HEK293T (cell line): ENCODE measurements at regions not wholly inside any gene's neighbourhood (a gene's known extent, or its start where the extent isn't known, plus 50 kb on each side); places are given as distances from the start of the nearest gene placed in this dataset.

Experiments
- CTCF ChIA-PET: fragments of 350-600 bp; formaldehyde crosslinking; extraction: SDS; loops from one replicate; lab custom pipeline; 2021; ENCODE audit warnings: antibody characterized with exemption, inconsistent platforms; lab: Yijun Ruan, JAX
- POLR2A ChIA-PET: fragments of 350-600 bp; formaldehyde crosslinking; extraction: SDS; loops from one replicate; lab custom pipeline; 2020; ENCODE audit warnings: antibody characterized with exemption, inconsistent platforms; lab: Yijun Ruan, JAX
- DNase-seq: peaks from one replicate; pipeline ENCODE4 v3.0.0; 2012; ENCODE audit warnings: mixed read lengths; ENCODE audit errors: extremely low spot score
- ARNT ChIP-seq: fragments of 450-650 bp; IDR thresholded peaks from 2 replicates; pipeline ENCODE4 v1.6.1; 2017; ENCODE audit warnings: mild to moderate bottlenecking
- BHLHE40 ChIP-seq: fragments of 450-650 bp; IDR thresholded peaks from 2 replicates; pipeline ENCODE4 v1.6.1; 2016; ENCODE audit warnings: mild to moderate bottlenecking, moderate library complexity, borderline replicate concordance
- CTBP1 ChIP-seq: fragments of 450-650 bp; IDR thresholded peaks from 2 replicates; pipeline ENCODE4 v1.6.1; 2016; ENCODE audit warnings: borderline replicate concordance
- ELF4 ChIP-seq: fragments of 450-650 bp; IDR thresholded peaks from 2 replicates; pipeline ENCODE4 v1.6.1; 2017; ENCODE audit warnings: antibody characterized with exemption
- FOXA1 ChIP-seq: fragments of 450-650 bp; IDR thresholded peaks from 2 replicates; pipeline ENCODE4 v1.6.1; 2016; ENCODE audit warnings: mild to moderate bottlenecking
- FOXK2 ChIP-seq: fragments of 450-650 bp; IDR thresholded peaks from 2 replicates; pipeline ENCODE4 v1.6.1; 2016; ENCODE audit warnings: mild to moderate bottlenecking
- FOXM1 ChIP-seq: fragments of 450-650 bp; IDR thresholded peaks from 2 replicates; pipeline ENCODE4 v1.6.1; 2017; ENCODE audit warnings: mild to moderate bottlenecking, borderline replicate concordance
- HDGF ChIP-seq: fragments of 450-650 bp; IDR thresholded peaks from 2 replicates; pipeline ENCODE4 v1.6.1; 2017; ENCODE audit warnings: antibody characterized with exemption, borderline replicate concordance
- L3MBTL2 ChIP-seq: fragments of 450-650 bp; conservative IDR thresholded peaks from 2 replicates; pipeline ENCODE4 v1.6.1; 2016; ENCODE audit warnings: mild to moderate bottlenecking
- LEF1 ChIP-seq: fragments of 450-650 bp; IDR thresholded peaks from 2 replicates; pipeline ENCODE4 v1.6.1; 2017; ENCODE audit warnings: mild to moderate bottlenecking, borderline replicate concordance
- NFRKB ChIP-seq: fragments of 450-650 bp; IDR thresholded peaks from 2 replicates; pipeline ENCODE4 v1.6.1; 2016; ENCODE audit warnings: mild to moderate bottlenecking, moderate library complexity
- SP1 ChIP-seq: fragments of 450-650 bp; IDR thresholded peaks from 2 replicates; pipeline ENCODE4 v1.6.1; 2017
- SUZ12 ChIP-seq: fragments of 450-650 bp; IDR thresholded peaks from 2 replicates; pipeline ENCODE4 v1.6.1; 2016; ENCODE audit warnings: mild to moderate bottlenecking
- TARDBP ChIP-seq: fragments of 450-650 bp; IDR thresholded peaks from 2 replicates; pipeline ENCODE4 v1.6.1; 2016
- ZNF384 ChIP-seq: fragments of 450-650 bp; IDR thresholded peaks from 2 replicates; pipeline ENCODE4 v1.6.1; 2016
- TF ChIP-seq, protein P1 (sequence below): fragments of 450-650 bp; IDR thresholded peaks from 2 replicates; pipeline ENCODE4 v1.6.1; 2016

DNA sequence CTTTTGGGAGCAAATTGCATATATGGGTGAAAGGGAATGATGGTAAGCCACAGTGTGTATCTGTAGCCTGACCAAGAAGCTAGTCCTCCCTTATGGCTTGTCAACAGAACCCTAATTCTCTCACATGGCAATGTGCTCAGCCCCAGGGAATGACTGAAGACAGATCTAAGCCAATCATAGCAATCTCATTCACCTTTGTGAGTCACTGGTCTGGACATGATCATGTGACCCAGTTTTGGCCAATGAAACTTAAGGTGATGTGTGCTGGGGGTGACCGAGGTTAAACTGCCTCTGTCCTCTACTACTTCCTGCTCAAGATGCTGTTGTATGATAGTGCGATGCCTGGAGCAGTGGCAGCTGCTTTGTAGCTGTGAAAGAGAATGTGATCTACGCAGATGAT lies 491.2 kb upstream of the HS6ST1 start:
- no peak for DNase-seq
- ChIA-PET POLR2A (no interaction called here), CTCF (no interaction called here)
- TF ChIP-seq LEF1, result no peak
- TF ChIP-seq SUZ12, result no peak
- TF ChIP-seq SP1, result no peak
- TF ChIP-seq HDGF, result no peak
- TF ChIP-seq, protein P1, sequence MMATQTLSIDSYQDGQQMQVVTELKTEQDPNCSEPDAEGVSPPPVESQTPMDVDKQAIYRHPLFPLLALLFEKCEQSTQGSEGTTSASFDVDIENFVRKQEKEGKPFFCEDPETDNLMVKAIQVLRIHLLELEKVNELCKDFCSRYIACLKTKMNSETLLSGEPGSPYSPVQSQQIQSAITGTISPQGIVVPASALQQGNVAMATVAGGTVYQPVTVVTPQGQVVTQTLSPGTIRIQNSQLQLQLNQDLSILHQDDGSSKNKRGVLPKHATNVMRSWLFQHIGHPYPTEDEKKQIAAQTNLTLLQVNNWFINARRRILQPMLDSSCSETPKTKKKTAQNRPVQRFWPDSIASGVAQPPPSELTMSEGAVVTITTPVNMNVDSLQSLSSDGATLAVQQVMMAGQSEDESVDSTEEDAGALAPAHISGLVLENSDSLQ, result no peak
- no peak for TF ChIP-seq FOXA1
- TF ChIP-seq BHLHE40, result no peak
- TF ChIP-seq CTBP1, result no peak
- TF ChIP-seq ELF4, result no peak
- TF ChIP-seq NFRKB, result no peak

- no peak for DNase-seq
- TF ChIP-seq LEF1, result no peak
- no peak for TF ChIP-seq FOXM1
- TF ChIP-seq SUZ12, result no peak
- ChIA-PET CTCF (no interaction called here), POLR2A (no interaction called here)
Measured at GRCh38 chr2:128812183-128812940, 493.7 kb upstream of the HS6ST1 start.

DNA sequence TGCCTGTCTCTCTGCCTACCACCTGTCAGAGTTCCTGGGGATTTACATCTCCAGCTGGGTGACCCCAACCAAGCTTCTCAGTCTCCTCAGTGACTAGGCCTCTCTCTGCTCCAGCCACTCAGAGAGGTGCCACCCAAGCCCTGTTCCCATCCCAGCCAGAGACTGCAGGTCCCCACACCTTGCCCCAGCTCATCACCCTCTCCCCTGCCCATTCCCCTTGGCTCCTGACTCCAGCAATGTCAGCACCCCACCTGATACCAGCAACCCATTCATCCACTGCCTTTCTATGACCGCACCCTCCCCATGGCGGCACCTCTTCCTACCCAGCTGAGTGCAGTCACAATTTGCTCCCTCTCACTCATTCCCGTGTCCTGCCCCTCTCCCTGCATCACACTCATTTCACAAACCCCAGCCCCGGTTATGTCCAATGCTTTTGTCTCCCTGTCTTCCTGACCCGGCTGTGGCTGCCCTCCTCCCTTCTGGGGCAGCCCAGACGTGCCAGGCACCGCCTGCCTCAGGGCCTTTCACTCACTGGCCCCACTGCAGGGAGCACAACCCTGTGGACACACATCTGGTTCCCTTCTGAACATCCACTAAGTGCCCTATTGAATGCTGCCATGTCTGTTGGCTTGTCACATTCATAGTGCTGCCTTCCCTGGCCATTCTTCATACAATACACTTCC lies 494.8 kb upstream of the HS6ST1 start:
- POLR2A ChIA-PET, result no interaction called here
- DNase-seq, result no peak
- TF ChIP-seq BHLHE40 (no peak), CTBP1 (no peak), NFRKB (no peak)
- TF ChIP-seq, protein P1, result no peak
- CTCF ChIA-PET, result no interaction called here

DNA sequence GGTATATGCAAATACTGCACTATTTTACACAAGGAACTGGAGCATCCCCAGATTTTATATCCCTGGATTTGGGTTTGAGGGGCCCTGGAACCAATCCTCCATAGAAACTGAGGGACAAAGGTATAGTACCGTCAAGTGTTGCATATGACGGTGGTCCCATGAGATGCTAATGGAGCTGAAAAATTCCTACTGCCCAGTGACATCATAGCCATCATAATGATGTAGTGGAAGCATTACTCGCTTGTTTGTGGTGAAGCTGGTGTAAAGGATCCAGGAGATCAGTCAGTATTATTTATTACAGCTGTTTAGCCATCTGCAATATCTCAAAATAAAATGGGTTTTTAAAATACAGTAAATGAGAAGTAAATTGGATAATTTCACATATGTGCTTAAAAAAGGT lies 496.6 kb upstream of the HS6ST1 start:
- ChIA-PET POLR2A (no interaction called here), CTCF (no interaction called here)
- DNase-seq, result no peak
- TF ChIP-seq, protein P1, result no peak
- no peak for TF ChIP-seq TARDBP
- no peak for TF ChIP-seq SP1
- no peak for TF ChIP-seq ELF4
- no peak for TF ChIP-seq ARNT
- TF ChIP-seq L3MBTL2, result no peak

DNA sequence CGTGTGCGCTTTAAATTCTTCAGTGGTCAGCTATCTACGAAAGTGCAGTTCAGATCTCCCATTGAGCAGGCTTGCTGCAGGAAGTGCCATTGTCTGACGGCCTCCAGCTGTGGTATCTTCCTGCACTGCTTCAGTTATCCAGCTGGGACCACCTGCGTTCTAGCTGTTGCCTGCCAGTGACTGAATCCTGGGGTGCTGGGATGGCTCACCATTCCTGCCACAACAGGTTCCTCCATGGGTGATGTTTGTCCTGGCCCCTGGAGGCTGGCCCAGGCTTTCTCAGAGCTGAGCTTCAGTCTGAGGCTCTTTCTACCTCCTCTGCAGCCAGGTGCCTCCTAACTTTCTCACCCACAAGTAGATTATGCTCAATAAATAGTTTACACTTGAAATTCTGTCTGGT lies 498.5 kb upstream of the HS6ST1 start:
- ChIA-PET POLR2A (no interaction called here), CTCF (no interaction called here)
- TF ChIP-seq, protein P1, result no peak
- TF ChIP-seq FOXK2 (no peak), LEF1 (no peak), ELF4 (no peak), TARDBP (no peak), FOXM1 (no peak), HDGF (no peak), SUZ12 (no peak), CTBP1 (no peak), FOXA1 (no peak), ZNF384 (no peak), BHLHE40 (no peak), SP1 (no peak), NFRKB (no peak), L3MBTL2 (no peak), ARNT (no peak)
- no peak for DNase-seq

- no peak for TF ChIP-seq NFRKB
- no peak for TF ChIP-seq ARNT
- TF ChIP-seq ELF4, result no peak
- no peak for TF ChIP-seq FOXA1
- TF ChIP-seq ZNF384, result no peak
- no peak for TF ChIP-seq L3MBTL2
- TF ChIP-seq LEF1, result no peak
- TF ChIP-seq TARDBP, result no peak
- TF ChIP-seq SP1, result no peak
- no peak for TF ChIP-seq HDGF
- TF ChIP-seq FOXK2, result no peak
- TF ChIP-seq, protein P1, result no peak
- TF ChIP-seq SUZ12, result no peak
- no peak for TF ChIP-seq CTBP1
- no peak for TF ChIP-seq FOXM1
- no peak for TF ChIP-seq BHLHE40
- CTCF ChIA-PET, result no interaction called here
- DNase-seq, result no peak
- POLR2A ChIA-PET, result no interaction called here
Measured at GRCh38 chr2:128817813-128818212, 499.1 kb upstream of the HS6ST1 start.
